NCI-H82 (cell line): ENCODE measurements at regions not wholly inside any gene's neighbourhood (a gene's known extent, or its start where the extent isn't known, plus 50 kb on each side); places are given as distances from the start of the nearest gene placed in this dataset.

Experiments
- DNase-seq: peaks from one replicate; lab custom pipeline; 2025; lab: John Stamatoyannopoulos, UW

- DNase-seq = no peak
These were observed 238.7 kb upstream of the SALL3 start for GRCh38 chr18:78740876-78741275.

GRCh38 chr18:78741381-78742217 lies 238.0 kb upstream of the SALL3 start:
- no peak for DNase-seq

- DNase-seq = no peak
These were observed 237.3 kb upstream of the SALL3 start for GRCh38 chr18:78742218-78742745.

- no peak for DNase-seq
These were observed 236.5 kb upstream of the SALL3 start for GRCh38 chr18:78743078-78743477.

GRCh38 chr18:78751664-78752063 lies 228.0 kb upstream of the SALL3 start:
- DNase-seq = no peak

GRCh38 chr18:78753240-78753639 lies 226.4 kb upstream of the SALL3 start:
- DNase-seq = no peak

- no peak for DNase-seq
These were observed 225.1 kb upstream of the SALL3 start for GRCh38 chr18:78754311-78755043.

GRCh38 chr18:78757014-78757413 lies 222.6 kb upstream of the SALL3 start:
- DNase-seq = no peak

- DNase-seq = no peak
These were observed 221.1 kb upstream of the SALL3 start for GRCh38 chr18:78758496-78758895.

- no peak for DNase-seq
These were observed 216.9 kb upstream of the SALL3 start for GRCh38 chr18:78762753-78763152.

- no peak for DNase-seq
These were observed 215.1 kb upstream of the SALL3 start for GRCh38 chr18:78764544-78764943.

- no peak for DNase-seq
These were observed 214.5 kb upstream of the SALL3 start for GRCh38 chr18:78765142-78765541.

- DNase-seq = no peak
These were observed 213.9 kb upstream of the SALL3 start for GRCh38 chr18:78765637-78766281.

- DNase-seq = no peak
These were observed 212.7 kb upstream of the SALL3 start for GRCh38 chr18:78766651-78767533.

GRCh38 chr18:78767648-78768071 lies 212.0 kb upstream of the SALL3 start:
- no peak for DNase-seq

- DNase-seq = no peak
These were observed 211.4 kb upstream of the SALL3 start for GRCh38 chr18:78768221-78768620.

GRCh38 chr18:78768656-78769501 lies 210.7 kb upstream of the SALL3 start:
- DNase-seq = no peak

GRCh38 chr18:78769502-78770105 lies 210.0 kb upstream of the SALL3 start:
- no peak for DNase-seq

GRCh38 chr18:78770139-78770822 lies 209.3 kb upstream of the SALL3 start:
- DNase-seq = no peak

- no peak for DNase-seq
These were observed 208.8 kb upstream of the SALL3 start for GRCh38 chr18:78770823-78771139.
